ENCODE measurements at regions not wholly inside any gene's neighbourhood (a gene's known extent, or its start where the extent isn't known, plus 50 kb on each side); places are given as distances from the start of the nearest gene placed in this dataset.

DNA sequence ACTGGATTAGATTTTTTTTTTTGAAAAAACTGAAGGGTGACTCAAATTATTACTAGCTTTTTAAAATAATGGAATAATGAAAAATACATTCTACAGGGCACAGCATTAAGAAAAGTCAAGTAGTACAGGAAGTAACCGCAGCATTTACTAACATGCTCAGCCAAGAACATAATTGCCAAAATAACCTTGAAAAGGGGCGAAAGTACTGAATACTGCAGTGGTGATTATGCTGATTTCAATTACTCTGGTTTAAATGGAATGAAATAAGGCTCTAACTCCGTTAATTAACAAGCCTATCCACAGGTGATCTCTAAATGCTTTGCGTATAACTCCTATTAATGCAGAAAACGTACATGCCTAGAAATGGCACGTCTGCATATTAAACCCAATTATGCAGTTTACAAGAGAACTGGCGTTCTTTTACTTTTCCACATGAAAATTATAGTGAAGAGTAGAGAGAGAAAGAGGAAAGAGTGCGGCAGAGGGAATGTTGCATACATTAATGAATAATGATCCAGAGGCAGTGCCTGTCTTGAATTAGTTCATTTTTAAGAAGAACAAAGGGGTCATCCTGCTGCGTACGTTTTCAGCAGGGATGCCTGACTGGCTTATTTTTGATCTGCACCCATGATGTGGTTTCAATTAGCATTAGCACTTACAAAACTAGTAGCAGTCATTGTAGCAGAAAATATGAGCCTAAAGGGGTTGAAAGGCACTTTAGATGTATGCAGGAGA lies 612.4 kb downstream of the NYAP2 start:
- no peak for DNase-seq

DNA sequence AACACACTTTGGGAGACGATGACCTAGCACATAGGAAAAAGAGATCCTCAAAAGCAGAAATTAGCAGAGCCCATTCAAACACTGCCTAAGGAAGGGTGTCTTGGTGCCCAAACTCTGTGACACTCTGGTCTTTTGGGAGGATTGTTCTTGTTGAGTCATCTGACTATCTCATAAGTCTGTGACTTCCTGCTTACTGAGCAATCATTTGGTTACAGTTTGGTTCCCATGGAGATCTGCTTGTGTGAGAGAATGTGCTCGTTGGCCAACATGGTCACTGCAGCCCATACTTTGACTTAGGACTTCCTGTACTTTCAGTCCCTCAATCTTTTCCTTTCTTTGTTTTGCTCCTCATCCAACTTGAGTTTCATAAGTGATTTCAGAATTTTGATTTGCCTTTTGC lies 602.9 kb downstream of the NYAP2 start:
- peak; percentile 56 for DNase-seq

DNA sequence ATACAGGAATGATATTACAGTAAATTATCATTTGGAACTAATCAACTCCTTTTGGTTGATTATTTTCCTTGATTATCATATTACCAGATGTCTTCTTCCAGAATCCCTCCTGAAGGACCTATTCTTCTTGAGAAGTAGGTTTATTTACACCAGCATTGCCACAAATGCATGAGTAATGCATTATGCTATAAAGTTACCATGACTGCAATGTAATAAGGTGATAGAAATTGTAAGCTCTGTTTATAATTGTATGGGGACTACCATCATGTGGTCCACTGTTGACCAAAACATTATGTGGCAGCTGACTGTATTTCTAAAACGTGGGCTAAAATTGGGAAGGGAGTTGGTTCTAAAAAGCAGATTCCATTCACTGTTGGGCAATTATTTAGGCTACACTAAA lies 602.2 kb downstream of the NYAP2 start:
- DNase-seq, result no peak

DNA sequence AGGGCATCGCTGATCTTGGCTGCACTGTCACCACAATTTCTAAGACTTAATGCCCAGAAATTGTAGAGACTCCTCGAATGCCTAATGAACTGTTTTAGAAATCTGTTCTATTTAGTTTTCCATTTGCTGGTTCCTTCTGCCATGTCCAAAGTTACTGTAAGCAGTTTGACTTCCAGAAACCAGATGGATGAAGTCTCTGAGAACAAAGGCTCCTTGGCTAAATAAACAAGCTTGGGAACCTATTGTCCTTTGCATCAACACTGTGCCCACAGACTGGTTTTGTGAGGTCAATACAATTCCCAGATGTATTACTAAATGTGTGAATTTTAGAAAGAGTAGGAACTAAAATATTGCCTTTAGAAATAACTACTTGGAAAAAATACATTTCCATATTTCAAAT lies 600.2 kb downstream of the NYAP2 start:
- DNase-seq, result no peak

DNA sequence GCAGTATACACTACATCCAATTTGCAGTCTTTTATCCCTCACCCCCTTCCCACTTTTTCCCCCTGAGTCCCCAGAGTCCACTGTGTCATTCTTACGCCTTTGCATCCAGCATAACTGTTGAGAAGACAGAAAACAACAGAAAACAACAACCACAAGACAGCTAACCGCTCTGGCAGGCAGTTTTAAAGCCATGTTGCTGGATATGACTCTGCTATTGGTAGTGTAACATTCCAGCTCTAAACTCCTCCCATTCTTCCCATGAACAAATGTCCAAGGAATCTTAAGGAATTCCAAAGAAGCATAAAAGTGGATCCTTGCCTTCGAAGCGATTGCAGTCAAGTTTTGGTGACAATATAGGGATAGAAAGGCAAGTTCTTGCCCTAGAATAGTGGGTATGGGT lies 599.1 kb downstream of the NYAP2 start:
- peak; percentile 65 for DNase-seq

DNA sequence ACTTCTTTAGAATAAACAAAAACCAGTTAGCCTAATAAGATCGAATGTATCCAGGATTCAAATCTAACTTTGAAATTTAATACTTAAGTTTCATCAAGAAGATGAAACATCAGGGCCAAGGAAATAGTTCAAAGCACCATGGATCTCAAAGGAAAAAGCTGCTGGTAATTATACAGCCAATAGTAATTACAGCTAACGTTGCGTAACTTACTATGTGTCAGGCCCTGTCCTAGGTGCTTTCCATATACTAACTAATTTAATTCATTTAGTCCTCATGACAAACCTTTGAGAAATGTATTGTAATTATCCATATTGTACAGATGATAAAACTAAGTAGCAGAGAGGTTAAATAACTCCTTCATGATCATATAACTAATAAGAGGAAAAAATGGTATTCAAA lies 598.6 kb downstream of the NYAP2 start:
- DNase-seq, result no peak

DNA sequence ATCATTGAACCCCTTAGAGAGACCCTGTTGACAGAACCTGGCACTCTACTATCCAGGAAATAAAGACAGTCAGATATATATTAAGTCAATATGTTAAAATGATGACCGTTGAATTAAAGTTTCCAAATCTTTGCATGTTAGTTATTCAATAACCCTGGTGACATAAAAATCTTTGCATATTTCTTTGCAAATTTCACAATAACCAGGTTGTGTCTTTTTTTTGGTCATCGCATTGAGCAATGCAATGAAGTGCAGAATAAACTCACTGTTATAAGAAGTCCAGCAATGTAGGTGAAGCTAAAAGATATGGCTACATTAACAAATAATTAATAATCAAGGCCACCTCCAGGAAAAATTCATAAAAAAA lies 596.9 kb downstream of the NYAP2 start:
- DNase-seq, result no peak

DNA sequence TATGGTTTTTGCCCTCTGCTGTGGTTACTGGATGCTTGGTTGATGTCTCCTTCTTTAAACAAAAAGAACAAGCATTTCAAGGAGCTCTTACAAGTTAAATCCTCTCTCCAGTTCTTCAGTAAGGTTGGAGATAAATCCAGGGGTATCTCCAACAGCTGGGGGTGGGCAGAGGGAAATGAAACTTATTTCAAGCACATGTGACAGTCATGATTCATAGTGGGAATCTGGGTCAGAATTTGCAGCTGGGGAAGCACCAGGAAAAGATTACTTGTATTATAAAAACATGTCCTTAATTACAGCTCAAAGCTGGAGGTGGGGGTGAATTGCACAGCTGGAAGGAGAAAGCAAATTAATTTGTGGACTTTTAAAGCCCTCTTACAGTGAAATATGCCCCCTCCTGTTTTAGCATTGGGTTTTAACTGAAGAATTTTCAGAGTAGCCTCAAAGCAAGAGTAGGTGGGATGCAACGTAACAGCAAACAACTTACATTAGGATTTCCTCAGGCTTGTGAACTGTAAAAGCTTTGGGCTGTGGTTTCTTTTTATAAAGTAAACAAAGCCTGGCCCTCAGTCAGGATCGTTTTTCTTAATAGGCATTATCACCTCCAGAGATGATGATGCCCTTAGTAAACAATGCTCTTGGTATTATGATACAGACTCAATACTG lies 596.4 kb downstream of the NYAP2 start:
- DNase-seq, result no peak

DNA sequence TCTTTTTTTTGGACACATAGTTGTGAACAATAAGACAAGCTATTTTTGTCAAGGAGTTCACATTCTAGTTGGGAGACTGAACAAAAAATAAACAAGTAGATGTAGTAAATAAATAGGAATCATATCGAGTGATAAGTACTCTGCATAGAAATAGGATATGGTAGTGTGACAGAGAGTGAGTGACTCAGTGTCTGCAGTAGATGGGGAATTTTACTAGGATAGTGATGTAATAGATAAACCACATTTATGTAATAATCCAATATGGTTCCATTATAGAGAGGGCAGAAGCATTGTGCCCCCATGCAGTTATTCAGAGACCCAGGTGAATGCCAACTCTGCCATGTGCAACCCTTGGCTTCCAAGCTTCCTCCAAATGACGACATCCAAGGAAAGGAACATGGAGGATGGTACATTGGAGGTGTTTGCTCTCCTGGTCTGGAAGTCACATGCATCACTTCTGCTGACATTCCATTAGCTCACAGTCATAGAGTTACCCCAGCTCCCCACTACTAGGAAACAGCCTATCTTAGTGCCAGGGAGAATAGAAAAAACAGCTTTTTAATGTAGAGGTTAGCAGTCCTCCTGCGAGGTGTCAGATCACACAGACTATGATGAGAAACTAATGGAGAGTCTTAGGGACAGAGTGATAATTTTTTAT lies 595.4 kb downstream of the NYAP2 start:
- DNase-seq, result no peak

DNA sequence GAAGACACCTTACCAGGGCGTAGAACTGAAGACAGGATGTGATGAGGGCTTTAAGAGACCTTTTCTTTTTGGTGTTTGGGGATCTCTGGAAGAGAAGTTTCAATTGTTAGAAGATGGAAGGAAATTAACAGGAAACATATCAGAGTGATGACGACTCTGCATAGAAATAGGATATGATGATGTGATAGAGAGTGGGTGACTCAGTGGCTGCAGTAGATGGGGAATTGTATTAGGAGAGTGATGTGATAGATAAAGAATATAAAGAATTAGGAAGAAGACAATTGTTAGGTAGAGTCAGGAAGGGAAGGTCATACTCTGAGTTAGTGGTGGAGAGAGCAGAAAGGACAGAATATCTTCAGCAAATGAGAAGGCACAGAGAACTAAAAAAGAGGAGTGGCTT lies 593.9 kb downstream of the NYAP2 start:
- DNase-seq, result no peak

DNA sequence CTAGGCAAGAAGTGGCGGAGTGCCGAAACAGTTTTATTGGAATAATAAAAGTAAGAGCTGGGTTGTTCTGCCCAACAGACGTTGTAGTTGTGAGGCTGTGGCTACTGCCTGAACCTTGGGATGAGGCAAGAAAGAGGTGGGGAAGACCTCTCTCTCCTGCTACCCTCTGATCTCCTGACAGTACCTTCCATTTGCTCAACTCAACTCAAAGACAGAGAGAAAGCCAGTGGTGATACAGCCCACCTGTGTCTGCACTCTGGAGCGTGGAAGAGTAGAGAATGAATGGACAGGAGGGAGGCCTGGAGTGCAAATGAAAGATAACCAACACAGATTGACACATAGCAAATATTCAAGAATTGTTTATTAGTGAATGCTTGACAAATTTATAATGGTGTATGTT lies 590.3 kb downstream of the NYAP2 start:
- no peak for DNase-seq

DNA sequence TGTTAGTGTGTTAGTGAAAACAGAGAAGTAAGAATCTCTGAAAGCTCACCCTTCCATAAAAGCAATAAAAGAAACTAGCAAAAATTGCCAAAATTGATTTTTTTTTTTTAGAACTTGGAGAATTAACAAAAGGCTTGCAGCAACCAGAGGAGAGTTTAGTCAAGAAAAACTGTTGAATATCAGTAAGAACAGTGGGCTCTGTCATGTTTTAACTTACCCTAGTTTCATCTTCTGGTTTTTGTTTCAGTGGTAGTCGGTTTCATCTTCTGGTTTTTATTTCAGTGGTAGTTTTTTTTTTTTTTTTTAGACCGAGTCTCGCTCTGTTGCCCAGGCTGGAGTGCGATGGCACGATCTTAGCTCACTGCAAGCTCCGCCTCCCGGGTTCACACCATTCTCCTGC lies 580.9 kb downstream of the NYAP2 start:
- DNase-seq, result no peak

DNA sequence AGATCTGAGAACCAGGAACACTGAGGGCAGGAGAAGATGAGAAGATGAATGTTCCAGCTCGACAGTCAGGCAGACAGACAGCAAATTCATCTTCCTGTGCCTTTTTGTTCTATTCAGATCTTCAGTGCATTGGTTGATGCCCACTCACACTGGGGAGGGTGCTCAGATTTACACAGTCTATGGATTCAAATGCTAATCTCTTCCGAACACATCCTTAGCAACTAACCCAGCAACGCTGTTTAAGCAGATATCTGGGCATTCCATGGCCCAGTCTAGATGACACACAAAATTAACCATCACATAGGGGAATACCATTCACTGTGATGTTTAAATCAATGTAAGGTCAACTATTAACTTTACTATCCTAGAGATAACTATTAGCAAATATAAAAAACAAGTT lies 571.9 kb downstream of the NYAP2 start:
- DNase-seq, result no peak

DNA sequence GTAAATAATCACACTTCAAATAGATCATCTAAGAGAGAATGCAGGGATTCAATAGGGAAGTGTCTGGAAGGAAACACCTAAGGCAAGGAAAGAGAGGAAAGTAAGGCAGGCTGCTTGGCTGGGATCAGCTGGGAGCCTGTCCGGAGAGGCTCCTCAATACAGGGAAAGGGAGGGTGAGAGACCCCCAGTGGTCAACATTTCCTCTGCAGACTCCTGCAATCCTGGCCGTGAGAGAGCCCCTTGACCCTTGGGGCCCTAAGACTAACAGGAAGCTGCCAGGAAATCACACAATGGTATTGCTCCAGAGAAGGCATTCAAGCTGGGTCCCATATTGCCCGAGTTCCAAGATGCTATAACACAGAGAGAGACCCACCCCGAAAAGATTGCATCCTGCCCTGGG lies 549.4 kb downstream of the NYAP2 start:
- DNase-seq, result no peak

DNA sequence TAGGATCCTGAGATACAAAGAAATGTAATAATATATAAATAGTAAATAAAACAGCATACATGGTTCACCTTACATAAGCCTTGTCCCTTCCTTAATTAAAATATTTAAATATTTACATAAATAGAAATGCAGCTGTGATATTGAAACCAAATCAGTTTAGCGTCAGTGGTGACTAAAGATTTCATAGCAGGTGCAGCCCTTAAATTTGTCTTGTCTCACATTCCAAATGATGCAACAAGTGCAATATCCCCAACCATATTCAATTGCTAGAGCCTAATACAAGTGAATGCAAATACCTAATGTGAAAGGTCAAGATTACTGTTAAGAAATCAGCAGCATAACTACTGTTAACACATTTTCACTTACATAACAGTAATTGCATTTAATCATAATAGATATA lies 539.5 kb downstream of the NYAP2 start:
- no peak for DNase-seq

DNA sequence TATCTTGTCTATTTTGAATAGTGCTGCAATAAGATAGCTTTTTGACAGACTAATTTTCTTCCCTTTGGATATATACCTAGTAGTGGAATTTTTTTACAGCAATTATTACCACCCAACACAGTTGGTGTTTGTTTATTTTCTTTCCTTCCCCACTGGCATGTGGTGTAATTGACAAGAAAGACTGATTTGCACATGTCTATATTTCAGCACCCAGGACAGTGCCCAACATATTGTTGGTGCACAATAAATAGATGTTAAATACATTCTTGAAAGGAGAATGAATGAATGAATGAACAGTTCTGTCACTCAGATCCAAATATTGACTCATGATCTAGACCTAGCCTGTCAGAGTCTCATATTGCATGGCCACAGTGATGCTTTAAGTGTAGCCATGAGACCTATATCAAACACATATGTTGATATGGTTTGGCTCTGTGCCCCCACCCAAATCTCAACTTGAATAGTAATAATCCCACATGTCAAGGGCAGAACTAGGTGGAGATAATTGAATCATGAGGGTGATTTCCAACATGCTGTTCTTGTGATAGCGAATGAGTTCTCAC lies 538.2 kb downstream of the NYAP2 start:
- DNase-seq, result no peak

DNA sequence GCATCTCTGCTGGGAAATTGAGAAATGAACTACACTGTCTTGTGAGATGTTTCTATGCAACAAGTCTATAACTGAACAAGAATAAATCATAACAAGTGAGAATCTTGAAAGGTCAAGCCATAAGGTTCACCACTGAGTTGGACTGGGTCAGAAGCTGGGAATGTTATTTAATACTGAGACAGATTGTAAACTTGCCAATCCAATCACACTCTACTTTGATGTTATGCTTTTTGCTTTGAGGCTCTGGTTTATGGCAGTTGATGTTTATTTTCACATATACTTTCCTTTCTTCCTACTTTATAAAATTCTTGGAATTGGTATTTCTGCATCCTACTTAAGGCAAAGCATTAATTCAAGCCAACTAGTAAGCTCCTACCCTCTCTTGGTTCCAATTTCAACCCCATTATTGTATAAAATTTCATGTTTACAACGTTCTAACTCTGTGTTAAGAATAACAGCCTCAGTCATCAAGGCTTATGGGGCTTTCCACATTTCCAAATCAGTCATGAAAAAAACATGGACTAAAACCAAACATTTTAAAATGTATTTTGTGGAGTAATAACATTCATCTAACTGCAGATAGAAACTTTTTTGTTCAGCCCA lies 533.4 kb downstream of the NYAP2 start:
- DNase-seq, result no peak

DNA sequence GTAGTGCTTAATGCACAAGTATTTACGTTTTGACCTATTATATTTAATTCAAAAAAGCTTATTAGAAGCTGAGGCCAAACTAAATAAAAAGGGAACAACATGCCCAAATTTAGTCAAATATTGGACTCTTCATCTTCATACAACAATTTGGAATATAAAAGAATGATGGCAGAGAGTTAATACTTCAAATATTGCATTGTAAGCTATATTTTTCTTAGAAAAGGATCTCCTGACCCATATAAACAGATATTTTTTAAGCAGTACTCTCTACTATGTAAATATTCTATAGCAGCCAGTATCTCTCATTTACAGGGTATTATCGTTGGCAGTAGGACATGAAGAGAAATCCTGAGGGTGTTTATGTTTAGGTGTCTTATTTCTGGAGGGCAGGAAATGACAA lies 531.2 kb downstream of the NYAP2 start:
- no peak for DNase-seq

DNA sequence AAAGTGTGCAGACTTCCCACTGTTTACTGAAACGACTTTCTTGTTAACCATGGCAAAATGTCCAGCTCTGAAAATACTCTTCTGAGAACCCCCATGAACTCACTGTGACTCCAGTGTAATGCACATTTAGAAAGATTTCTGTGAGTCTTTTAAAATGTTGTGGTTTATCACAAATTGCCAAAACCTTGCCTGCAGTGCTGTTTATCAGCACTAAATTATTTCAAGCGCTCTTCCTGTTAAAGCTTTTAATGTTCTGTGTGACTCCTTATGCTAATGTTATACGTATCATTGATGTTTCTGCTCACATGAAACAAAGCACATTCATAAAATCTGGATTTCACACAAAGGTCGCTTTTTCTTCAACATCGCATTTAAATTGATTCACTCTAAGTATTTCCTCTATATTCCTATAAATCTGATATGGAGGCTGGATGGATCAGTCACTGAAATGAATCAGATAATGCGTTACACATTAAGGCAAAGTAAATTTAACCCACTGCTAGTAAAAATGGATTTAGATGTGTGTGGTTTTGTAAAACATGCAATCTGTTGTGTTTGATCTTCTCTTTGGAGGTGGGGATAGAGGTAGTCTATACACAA lies 521.2 kb downstream of the NYAP2 start:
- no peak for DNase-seq

DNA sequence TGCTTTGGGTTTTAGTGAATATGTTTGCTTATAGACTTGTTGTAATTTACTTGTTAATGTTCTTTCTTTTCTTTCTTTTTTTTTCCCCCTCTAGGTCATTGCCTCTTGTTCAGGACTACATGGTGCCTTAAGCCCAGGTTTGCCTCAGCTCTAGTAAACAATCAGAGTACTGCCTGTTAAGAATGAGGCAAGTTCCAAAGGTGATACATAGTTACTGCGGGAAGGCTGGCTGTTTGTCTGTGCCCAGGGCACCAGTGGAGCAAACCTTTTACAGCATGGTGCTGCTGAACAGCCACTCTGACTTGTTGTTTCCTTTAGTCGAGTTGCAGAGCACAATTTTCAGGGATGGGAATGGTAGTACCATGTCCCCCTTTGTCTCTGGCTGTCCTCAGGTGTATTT lies 517.2 kb downstream of the NYAP2 start:
- no peak for DNase-seq

DNA sequence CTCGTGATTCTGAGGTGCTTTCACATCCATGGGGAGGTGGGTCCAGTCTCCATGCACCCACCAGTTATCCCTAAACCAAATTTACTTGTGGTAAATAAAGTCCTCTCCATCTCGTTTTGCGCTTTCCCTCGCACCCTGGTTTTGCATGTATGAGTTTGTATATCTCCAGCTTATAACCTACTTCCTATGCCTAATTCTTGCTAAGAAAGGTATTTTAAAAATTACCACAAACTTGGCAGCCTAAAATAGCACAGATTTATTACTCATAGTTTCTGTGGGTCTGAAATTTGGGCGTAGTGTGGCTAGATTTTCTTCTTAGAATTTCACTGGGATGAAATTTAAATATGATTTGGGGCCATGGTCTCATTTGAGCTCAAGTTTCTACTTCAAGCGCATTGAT lies 511.5 kb downstream of the NYAP2 start:
- no peak for DNase-seq

DNA sequence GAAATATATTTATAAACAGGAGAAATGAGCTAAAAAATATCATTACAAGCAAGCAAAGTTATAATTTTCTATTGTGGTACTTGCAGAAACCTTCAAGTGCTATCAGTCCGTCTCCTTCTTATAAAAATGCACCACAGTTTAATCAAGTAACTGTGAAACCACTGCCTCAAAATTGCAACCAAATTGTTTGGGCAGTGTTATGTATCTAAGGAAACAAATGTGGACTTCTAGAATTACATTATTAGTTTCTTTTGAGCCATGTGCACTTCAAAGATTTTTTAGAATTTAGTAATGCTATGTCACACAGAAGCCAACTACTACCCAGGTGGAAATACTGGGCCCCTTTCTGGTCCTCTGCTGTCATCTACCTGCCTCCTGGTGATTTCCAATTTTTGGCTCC lies 495.6 kb downstream of the NYAP2 start:
- no peak for DNase-seq

DNA sequence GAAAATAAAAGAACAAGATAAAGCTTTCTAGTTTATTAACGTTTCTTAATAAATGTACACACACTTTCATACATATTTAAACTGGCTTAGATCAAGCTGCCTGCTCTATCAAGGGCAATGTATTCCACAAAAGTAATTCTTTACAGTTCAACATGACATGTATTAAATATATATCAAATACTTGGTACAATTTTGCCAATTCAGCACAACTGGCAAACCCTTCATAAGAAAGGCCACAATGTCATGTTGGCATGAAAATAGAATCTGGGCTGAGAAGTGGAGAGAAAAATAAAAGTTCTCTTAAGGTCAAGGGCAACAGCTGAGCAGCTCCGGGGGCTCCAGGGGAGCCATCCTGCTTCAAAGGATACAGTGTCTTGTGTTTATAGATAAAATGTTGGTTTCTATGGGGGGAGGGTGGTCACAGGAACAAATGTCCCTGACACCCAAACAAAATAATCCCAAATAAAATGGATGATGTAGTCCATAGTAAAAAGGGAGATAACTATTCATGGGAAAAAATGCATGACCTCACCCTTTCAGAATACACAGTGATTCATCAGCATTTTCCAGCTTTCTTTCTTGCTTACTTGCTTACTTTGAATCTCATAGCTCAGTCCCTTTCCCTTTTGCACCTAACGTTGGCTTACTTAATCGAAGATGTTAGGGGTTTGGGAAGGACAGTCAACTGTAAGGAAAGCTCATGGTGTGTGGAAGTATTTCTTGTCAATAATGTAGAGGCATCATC lies 494.9 kb downstream of the NYAP2 start:
- DNase-seq, result no peak

All from islet precursor cell (in vitro differentiated cells).